HG02938 (cell line): ENCODE measurements at regions not wholly inside any gene's neighbourhood (a gene's known extent, or its start where the extent isn't known, plus 50 kb on each side); places are given as distances from the start of the nearest gene placed in this dataset.

ENCODE experiments used
- ATAC-seq: cut with Tn5 transposase; IDR thresholded peaks from one replicate; pipeline ENCODE4 v1.9.1; 2021; ENCODE audit warnings: mild to moderate bottlenecking, moderate library complexity; ENCODE audit not compliant: unreplicated experiment

- ATAC-seq: peak; percentile 63
Observed at GRCh38 chr1:165075725-165076370, 280.7 kb downstream of the LMX1A start.

- peak; percentile 58 for ATAC-seq
Observed at GRCh38 chr1:165073185-165074007, 283.1 kb downstream of the LMX1A start.

GRCh38 chr1:165070675-165071074 is 285.8 kb downstream of the LMX1A start:
- ATAC-seq: no peak

DNA sequence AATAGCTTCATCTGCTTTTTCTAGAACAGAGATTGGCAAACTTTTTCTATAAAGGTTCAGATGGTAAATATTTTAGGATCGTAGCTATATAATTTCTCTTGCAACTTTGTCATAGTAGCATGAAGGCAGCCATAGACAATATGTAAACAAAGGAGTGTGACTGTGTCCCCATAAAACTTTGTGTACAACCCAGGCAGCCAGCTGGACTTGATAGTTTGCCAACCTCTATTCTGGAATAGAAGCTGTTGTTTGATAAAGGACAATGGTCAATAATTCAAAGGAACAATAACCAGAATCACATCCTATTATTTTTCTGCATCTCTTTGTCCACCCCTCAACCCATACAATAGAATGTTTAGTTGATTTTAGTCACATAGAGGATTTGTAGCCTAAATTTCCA is 286.7 kb downstream of the LMX1A start:
- ATAC-seq: no peak

DNA sequence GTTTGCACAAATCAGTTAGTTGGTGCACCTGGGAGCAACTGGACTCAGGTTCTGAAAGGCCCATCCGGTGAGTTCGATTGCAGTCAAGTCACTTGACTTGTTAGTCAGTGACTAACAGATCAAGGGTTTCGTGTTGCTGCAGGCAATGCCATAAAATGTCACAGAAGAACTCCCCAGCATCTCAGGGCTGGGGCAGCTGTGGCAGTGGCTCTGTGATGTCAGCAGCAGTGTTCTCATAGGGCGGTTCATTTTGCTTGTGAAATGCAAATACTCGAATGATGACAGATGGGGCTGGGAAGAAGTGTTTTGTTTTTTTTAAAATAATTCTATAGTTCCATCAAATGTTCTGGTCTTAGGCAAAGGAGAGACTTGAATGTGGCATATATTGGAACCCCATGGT is 287.8 kb downstream of the LMX1A start:
- ATAC-seq: no peak

GRCh38 chr1:165067829-165068228 is 288.7 kb downstream of the LMX1A start:
- ATAC-seq: no peak

DNA sequence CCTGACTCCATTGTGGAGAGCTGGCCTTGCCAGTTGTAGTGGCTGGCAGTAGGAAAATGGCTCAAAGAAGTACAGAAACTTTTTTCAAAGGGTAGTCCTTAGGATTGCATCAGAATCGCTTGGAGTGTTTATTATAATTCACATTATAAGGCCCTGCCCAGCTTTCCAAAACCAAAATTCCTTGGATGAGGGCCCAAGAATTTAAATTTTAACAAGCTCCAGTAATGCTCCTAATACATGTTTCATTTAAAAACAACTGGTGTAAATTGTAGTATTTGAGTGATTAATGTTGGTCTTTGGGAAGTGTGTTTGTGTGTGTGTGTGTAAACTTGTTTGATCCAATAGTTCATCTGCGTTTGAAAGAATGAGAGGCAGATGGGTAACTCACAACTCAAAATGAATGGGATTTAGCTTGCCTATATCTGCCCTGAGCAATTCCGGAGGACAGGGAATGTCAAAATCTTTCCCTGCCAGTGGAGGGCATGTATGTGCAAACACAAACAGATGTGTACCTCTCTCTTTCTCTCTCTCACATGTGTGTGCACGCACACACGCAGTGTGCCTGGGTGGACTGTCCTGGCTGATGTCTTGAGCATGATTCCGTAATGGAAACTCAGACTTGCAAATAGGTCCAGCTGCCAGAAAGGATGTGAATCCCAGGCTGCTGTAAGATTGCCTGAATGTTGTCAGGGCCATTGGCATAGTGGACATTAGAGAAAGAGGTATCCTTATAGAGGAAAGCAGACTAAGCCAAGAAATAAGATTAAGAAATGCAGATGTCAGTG is 293.1 kb downstream of the LMX1A start:
- ATAC-seq: no peak

GRCh38 chr1:165062346-165062745 is 294.2 kb downstream of the LMX1A start:
- no peak for ATAC-seq

DNA sequence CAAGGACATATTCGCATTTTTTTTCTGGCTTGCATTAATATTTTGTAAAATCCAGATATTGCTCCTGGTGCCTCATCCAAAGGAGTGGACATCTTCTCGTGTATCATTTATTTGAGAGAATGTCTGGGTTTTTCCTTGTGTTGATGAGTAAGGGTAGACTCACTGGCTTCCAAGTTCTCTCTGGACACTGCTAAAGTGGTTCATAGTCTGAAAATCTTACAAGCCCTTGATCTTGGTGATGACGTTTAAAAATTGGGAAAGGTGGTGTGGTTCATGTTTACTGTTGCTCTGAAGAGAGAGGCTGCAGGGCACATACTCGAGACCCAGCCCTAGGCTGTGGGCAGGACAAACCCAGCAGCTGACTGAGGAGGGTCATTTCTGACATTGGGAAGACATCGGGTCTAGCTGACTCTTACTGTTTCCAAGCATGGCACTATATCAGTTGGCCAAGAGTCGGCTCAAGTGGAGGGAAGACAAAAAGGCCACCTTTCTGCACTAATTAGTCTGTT is 296.2 kb downstream of the LMX1A start:
- ATAC-seq: no peak

GRCh38 chr1:165057956-165058355 is 298.6 kb downstream of the LMX1A start:
- no peak for ATAC-seq

DNA sequence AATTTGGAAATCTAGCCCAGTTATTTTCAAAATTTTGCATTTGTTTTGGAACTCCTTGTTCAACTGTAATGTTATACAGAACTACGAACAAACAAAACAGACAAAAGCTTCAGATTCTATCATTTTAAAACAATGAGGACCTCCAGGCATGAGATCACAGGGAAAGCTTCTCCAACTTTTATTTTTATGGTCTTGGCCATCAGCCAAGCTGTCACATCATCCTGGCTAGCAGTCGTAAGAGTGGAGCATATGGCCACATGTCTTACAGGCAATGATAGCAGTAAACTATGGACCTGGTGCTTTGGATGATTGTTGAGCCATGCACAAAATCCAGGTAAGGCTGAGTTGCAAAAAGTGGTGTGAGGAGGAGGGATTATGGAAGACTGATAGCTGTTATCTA is 299.6 kb downstream of the LMX1A start:
- no peak for ATAC-seq

DNA sequence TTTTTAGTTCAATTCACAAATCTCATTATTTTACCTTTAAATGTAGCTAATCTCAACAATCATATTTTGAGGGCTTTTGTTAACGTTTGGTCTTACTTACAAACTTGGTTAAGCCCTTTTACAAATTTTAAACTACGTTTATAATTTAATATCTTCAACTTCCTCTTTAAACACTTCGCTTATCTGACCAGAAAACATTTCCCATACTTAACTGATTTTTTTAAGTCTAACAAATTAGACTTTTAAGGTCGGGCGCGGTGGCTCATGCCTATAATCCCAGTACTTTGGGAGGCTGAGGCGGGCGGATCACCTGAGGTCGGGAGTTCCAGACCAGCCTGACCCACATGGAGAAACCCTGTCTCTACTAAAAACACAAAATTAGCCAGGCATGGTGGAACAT is 300.9 kb downstream of the LMX1A start:
- no peak for ATAC-seq

GRCh38 chr1:165054627-165055026 is 301.9 kb downstream of the LMX1A start:
- no peak for ATAC-seq

- no peak for ATAC-seq
Observed at GRCh38 chr1:165053351-165053750, 303.2 kb downstream of the LMX1A start.

GRCh38 chr1:165052936-165053335 is 303.6 kb downstream of the LMX1A start:
- no peak for ATAC-seq

DNA sequence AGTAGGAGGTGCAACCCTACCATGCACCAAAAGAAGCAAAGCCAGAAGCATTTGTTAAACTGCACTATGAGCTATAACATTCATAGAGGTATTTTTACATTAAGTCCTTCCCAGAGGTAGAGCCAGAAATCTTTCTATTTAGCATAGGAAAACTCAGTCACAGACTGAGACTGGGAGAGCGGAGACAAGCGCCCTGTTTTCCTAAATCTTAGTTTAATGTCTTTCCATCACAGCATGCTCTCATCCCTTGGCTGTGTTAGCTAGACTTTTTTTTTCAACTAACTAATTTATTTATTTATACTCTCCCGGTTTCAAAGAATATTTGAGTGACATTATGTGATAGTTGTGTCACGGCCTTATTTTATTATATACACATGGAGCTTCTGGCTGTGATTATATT is 304.1 kb downstream of the LMX1A start:
- no peak for ATAC-seq

- ATAC-seq: no peak
Observed at GRCh38 chr1:165050246-165050645, 306.3 kb downstream of the LMX1A start.

- ATAC-seq: no peak
Observed at GRCh38 chr1:165047994-165048393, 308.5 kb downstream of the LMX1A start.

GRCh38 chr1:165045902-165046301 is 310.6 kb downstream of the LMX1A start:
- no peak for ATAC-seq

DNA sequence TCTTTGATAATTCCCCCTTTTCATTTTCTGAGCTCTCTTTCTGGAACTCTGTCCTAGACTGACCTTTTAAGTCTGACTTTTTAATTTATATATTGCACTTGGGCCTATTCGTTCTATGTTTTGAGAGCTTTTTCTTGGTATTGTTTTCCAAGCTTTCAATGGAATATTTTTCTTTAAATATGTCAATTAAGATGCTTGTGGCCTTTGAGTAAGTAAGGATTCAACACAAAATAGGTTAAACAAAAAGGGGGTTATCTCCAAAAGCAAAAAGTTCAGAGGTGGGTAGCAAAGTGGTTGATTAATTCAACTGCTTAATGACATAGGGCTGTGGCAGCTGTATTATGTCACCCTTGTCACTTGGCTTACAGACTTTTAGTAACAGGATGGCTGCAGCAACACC is 315.9 kb downstream of the LMX1A start:
- no peak for ATAC-seq

GRCh38 chr1:165039996-165040395 is 316.5 kb downstream of the LMX1A start:
- ATAC-seq: no peak

DNA sequence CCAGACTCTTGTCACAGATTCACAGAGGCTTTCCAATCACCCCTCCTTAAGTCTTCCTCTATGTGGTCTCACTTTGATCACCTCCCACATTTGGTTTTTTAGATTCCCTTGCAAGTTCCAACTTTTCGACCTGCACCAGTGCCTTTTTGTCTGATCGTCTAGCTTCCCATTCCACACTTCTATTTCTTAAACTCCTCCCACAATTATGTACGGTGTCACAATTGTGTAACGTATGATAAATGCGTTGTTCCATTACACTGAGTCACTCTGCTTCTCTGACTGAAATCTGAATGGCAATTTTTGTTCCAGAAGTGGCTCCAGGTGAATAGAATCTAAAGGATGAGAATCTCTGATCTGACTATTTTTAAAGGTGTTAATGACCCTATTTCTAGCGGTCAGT is 320.1 kb downstream of the LMX1A start:
- no peak for ATAC-seq
